GM18951 (cell line): ENCODE measurements at regions not wholly inside any gene's neighbourhood (a gene's known extent, or its start where the extent isn't known, plus 50 kb on each side); places are given as distances from the start of the nearest gene placed in this dataset.
"Not testable (repeated sequence)": the region's sequence is repeated elsewhere in the genome, so short reads cannot be mapped to it uniquely, and the experiment has no call there.

Experiments
- POLR2A ChIP-seq: IDR thresholded peaks from 4 replicates; pipeline ENCODE4 v1.6.1; 2011; ENCODE audit warnings: mild to moderate bottlenecking; ENCODE audit not compliant: insufficient read length, insufficient read depth; ENCODE audit errors: extremely low read depth
- in situ Hi-C: fragments of 300-500 bp; cut with MboI; formaldehyde crosslinking; loops from one replicate; pipeline ENCODE4 v1.12.0; 2022; ENCODE audit warnings: low sequenced_read_pairs, mixed read lengths, inconsistent platforms; ENCODE audit not compliant: unreplicated experiment

DNA sequence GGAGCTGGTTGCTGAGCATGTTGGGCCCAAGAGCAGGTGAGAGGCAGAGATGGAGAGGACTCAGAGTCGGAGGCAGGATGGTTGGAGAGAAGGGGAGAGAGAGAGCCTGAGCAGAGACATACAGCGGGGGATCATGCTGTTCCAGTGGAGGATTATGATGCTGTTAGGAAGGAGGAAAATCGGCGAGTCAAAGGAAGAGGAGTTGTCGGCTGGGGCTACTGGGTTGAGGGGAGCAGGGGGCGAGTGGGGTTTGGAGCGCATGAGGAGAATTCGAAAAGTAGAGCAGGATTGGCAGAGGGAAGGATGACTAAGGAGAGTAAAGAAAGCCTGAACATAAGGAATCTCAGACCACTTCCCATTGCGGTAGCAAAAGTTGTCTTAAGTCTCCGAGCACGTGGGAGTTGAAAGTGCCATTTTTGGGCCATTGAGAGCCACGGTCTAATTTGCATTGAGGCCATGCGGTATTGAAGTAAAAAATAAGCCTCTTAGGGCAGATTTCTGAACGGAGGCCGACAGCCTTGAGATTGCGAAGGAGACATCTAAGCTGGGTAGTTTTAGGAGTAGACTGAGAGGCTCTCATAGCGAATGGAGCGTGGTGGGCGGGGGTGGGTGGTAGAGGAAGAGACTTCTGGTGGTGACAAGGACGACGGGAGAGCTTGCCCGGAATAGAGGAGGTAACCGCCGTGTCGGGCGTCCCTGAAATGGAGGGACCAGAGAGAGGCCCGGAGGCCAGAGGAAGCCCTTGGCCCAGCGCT lies 140.4 kb upstream of the ETV3 start:
- no peak for TF ChIP-seq POLR2A
- in situ Hi-C loops = no loop called here

DNA sequence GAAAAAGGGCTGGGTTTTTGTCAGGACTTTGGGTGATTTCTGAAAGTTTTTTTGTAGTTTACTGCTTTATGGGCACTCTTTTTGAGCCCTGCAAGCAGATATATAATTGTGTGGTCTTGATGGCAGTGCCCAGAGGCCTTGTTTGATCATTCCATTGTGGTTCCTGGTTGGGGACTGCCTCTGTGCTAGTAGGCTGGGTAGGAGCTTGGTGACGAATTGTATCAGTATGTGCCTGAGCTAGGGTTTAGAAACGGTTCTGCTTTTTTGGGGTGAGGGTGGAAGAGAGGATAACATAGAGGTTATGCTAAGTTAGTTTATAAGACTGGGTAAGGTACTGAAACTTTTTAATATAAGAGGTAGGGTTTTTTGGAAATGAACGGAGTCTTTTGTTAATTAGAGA lies 139.7 kb upstream of the ETV3 start:
- in situ Hi-C loops = no loop called here
- no peak for TF ChIP-seq POLR2A

DNA sequence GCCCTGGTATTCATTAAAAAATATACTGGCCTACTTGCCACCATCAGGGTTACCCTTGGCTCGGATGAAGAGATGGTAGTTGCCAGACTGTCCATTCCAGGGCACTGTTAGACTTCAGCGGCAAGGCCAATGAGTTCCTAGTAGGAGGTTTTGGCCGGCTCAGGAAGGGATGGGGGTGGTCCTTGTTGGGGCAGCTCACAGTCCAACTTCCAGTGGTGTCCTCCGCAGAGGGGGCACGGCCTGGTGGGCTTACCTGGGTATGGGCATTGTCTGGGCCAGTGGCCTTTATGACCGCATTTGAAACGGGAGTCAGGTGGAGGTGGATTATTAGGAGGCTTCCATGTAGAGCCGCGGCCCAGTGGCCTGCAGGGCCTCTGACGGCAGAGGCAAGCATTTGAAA lies 139.1 kb upstream of the ETV3 start:
- in situ Hi-C loops = no loop called here
- TF ChIP-seq POLR2A = no peak

DNA sequence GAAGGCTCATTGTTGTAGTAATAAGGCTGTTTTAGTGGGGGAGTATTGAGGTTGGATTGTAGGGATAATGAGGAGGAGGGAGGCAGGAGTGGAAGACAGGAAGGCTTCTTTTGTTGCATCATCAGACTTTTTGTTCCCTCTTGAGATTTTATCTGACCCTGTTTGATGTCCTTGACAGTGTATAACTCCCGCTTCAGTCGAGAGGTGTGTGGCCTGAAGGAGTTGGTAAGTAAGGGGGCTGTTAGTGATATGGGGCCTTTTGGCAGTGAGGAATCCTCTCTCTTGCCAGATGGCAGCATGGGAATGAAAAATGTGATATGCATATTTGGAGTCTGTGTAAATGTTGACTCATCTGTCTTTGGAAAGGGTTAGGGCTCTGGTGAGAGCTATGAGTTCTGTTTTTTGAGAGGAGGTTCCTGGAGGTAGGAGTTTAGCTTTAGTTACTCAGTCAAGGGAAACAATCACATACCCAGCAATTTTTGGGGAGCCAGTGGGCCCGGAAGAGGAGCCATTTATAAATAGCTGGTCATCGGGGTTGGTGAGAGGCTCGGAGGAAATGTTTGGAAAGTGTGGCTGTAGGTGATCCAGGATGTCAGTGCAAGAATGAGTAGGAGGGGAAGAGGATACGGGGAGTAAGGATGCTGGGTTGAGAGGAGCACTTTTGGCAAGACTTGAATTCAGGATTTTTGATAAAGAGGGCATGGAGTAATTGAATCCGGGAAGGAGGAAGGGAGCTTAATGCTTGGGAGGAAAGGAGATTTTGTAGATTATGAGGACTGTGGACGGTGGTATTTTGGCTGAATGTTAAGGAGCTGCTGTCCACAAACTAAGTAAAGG lies 136.7 kb upstream of the ETV3 start:
- TF ChIP-seq POLR2A = no peak
- in situ Hi-C loops = no loop called here

DNA sequence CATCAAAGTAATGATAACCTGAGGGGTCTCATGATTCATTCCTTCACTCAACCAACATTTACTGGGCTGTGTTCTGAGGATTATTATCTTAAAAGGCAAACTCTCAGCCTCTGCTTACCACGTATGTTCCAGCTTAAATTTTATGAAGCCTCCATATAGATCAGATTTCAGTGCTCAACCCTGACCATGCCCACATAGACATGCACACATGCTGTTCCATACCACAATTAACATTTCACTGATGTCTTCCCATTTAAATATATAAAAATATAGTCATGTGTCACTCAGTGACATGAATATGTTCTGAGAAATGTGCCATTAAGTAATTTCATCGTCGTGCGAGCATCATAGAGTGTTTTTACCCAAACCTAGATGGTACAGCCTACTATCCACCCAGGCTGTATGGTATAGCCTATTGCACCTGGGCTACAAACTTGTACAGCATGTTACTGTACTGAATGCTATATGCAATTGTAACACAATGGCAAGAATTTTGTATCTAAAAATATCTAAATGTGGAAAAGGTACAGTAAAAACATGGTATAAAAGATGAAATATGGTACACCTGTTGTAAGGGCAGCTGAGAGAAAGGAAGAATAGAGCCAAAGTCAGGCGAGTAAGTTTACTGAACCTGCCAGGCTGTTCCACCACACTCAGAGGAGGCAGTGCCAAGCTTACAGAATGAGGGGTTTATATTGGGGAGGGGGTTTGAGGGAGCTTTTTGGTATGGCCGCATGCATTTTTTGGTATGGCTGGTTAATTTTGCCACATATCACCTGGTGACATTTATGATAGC lies 134.7 kb upstream of the ETV3 start:
- TF ChIP-seq POLR2A = no peak
- in situ Hi-C loops = no loop called here

DNA sequence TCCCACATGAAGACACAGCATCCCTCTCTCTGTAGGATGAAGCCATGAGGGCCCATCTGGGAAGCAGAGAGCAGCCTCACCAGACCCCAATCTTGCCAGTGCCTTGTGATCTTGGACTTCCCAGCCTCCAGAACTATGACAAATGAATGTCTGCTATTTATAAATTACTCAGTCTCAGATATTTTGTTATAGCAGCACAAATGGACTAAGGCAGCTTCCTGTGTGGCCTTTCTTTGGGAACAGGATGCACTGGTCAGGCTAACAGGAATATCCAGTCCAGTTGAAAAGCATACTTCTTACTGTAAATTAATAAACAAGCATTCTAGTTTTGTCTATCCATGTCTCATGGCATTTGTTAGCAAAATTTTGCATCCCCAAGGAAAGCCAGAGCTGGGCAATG lies 134.1 kb upstream of the ETV3 start:
- in situ Hi-C loops = no loop called here

DNA sequence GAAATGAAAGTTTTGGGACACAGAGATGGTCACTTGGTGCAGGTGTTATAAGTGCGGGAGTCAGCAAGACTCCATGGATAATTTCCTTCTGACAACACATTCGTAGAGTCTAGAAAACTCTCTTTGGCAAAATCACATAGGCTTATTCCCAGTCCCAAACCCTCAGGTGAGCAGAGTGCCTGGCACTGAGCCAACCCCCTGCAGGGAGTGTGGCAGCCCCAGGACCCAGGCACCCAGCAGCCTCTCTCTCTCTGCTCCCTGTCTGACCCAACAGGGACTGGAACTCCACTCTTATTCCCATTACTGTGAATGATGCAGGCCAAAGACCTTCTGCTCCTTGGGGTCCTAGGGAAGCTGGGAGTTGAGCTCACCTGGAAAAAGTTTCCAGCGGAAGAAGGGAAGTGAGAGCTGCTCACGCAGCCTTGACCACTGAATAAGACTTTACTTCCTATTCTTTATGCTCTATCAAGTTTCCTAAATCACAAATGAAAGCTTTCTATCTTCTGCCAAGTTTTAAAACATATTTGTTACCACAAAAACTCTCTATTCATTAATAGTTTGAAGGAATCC lies 132.6 kb upstream of the ETV3 start:
- TF ChIP-seq POLR2A = no peak
- in situ Hi-C loops = no loop called here

More for the DNA sequence above, 134.1 kb upstream of the ETV3 start:
- no peak for TF ChIP-seq POLR2A

DNA sequence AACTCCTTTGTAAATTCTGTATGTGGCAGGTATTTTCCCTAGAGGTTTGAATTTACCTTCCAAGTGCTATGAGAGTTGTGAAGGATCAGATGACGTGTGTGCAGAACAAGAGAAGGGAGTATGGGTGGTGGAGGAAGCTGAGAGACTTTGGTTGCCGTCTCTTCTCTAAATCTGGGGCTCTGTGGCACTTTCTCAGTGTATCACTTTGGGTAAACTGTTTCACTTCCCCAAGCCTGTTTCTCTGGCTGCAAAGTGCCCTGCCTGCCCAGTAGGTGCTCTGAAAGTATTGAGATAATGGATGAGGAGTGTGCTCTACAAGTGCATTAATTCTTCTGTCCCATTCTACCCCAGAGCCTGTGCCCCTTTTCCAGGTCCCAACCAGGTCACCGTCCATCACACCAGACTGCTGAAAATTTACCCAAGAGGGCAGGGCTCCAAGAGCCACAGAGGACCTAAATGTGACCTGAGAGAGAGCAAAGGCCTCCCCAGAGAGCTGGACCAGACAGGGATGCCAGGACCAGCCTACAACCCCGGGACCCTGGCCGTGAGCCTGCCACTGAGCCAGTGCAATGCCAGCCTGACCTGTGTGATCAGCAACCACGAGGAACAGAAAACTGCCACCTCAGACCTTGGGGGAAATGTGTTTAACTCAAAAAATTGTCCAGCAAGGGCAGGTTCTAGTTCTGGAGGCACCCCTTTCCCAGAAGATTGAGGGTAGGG lies 131.6 kb upstream of the ETV3 start:
- no peak for TF ChIP-seq POLR2A
- in situ Hi-C loops = no loop called here

DNA sequence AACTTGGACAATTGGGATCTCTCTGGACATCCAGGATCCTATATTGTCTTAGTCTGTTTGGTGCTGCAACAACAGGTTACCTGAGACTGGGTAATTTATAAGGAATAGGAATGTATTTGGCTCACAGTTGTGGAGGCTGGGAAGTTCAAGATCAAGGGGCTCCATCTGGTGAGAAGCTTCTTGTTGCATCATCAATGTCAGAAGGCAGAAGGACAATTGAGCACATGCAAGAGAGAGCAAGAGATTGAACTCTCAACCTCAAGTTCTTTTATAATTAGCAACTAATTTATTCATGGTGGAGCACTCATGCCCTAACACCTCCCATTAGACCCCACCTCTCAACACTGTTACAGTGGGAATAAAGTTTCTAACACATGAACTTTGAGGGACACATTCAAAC lies 124.7 kb upstream of the ETV3 start:
- no peak for TF ChIP-seq POLR2A
- in situ Hi-C loops = no loop called here

DNA sequence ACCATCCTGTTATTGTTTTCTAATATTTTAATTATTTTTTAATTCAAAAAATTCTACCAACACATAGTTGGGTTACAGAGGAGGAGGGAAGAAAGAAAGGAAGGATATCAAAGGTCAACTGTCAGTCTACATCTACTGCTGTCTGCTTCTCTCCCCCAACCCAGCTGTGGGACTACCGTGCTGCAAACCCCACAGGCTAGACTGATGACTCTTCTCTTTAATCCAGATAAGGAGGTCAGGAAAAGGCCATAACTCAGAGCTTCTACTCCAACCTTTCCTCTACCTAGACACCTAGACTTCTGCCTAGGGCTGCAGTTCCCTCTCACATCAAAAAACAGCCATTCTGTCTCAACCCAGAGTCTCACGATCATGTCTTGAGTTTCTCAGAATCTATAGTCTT lies 124.2 kb upstream of the ETV3 start:
- no peak for TF ChIP-seq POLR2A
- in situ Hi-C loops = no loop called here

DNA sequence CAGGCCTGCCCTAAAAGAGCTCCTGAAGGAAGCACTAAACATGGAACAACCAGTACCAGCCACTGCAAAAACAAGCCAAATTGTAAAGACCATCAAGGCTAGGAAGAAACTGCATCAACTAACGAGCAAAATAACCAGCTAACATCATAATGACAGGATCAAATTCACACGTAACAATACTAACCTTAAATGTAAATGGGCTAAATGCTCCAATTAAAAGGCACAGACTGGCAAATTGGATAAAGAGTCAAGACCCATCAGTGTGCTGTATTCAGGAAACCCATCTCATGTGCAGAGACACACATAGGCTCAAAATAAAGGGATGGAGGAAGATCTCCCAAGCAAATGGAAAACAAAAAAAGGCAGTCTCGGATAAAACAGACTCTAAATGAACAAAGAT lies 117.7 kb upstream of the ETV3 start:
- in situ Hi-C loops = not testable (repeated sequence)

DNA sequence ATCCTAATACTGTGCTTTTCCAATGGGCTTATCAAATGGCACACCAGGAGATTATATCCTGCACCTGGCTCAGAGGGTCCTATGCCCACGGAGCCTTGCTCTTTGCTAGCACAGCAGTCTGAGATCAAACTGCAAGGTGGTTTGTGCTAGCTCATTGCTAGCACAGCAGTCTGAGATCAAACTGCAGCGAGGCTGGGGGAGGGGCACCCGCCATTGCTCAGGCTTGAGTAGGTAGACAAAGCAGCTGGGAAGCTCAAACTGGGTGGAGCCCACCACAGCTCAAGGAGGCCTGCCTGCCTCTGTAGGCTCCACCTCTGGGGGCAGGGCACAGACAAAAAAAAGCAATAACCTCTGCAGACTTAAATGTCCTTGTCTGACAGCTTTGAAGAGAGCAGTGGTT lies 116.0 kb upstream of the ETV3 start:
- in situ Hi-C loops = not testable (repeated sequence)

DNA sequence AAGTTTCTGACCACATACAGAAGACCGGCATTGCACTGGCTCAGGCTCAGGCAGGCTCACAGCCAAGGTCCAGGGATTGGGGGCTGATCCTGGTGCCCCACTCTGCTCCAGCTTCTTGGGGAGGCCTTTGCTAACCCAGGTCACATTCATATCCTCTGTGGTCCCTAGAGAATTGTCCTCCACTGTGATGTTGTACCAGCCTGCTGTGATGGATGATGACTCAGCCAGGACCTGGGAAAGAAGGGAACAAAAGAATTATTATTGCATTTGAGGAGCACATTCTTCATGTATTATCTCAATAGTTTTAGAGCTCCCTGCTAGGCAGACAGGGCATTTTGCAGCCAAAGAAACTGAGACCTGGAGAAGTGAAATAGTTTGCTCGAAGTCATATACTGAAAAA lies 114.3 kb upstream of the ETV3 start:
- in situ Hi-C loops = no loop called here
- TF ChIP-seq POLR2A = no peak

DNA sequence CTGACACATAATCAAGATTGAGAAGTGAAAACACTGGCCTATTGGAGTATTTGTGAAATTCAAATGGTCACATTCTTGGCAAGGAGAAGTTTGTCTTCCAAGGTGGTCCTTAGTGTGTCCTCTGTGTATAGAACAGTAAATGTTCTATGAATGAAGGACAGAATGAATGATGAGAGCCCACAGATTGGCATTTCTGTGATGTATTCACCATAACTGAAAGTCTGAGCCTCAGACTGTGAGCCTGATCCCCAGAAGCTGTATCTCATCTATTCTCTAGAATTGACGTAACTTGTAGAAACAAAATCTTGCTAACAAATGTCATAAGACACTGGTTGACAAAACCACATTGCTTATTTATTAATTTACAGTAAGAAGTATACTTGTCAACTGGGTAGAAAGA lies 111.5 kb upstream of the ETV3 start:
- in situ Hi-C loops = no loop called here
- TF ChIP-seq POLR2A = no peak
